Esophagus squamous epithelium (tissue), 5 donors: ENCODE measurements at regions not wholly inside any gene's neighbourhood (a gene's known extent, or its start where the extent isn't known, plus 50 kb on each side); places are given as distances from the start of the nearest gene placed in this dataset.
"Not testable (repeated sequence)": the region's sequence is repeated elsewhere in the genome, so short reads cannot be mapped to it uniquely, and the experiment has no call there.

Experiments
- DNase-seq: peaks from one replicate; lab custom pipeline; 2025; lab: John Stamatoyannopoulos, UW
- H3K27ac ChIP-seq, 4 donors: fragments of 200-600 bp; sonication (generic); one replicate each; pipeline ENCODE4 v1.5.1; 2016 to 2019; ENCODE audit warnings: mild to moderate bottlenecking in 1 of 4
- H3K27me3 ChIP-seq, 4 donors: fragments of 200-600 bp; sonication (generic); 1 replicate in 3 of 4; 2 replicates in 1 of 4; pipeline versions ENCODE4 v1.5.1 to v1.6.0; 2017 to 2021; ENCODE audit warnings: antibody characterized with exemption in 1 of 4
- H3K36me3 ChIP-seq, 3 donors: fragments of 200-600 bp; sonication (generic); one replicate each; pipeline ENCODE4 v1.5.1; 2016 to 2019
- H3K4me1 ChIP-seq, 3 donors: fragments of 200-600 bp; sonication (generic); one replicate each; pipeline ENCODE4 v1.5.1; 2017 to 2019
- H3K4me3 ChIP-seq, 4 donors: fragments of 200-600 bp; sonication (generic); 1 replicate in 3 of 4; 2 replicates in 1 of 4; pipeline ENCODE4 v1.5.1; 2016 to 2019; ENCODE audit warnings: mild to moderate bottlenecking in 2 of 4, moderate library complexity in 1 of 4
- H3K9me3 ChIP-seq, 3 donors: fragments of 200-600 bp; sonication (generic); one replicate each; pipeline ENCODE4 v1.5.1; 2016 to 2019
- CTCF ChIP-seq, 6 experiments: fragments of 450-650 bp in 4 of 6; fragments of 200-600 bp in 2 of 6; sonication (generic) in 2 of 6; IDR thresholded peaks; one replicate each; pipeline ENCODE4 v1.5.1; 2016 to 2019; ENCODE audit warnings: antibody characterized with exemption in 6 of 6, mild to moderate bottlenecking in 4 of 6, moderate library complexity in 4 of 6
- POLR2A ChIP-seq, 4 donors: fragments of 450-650 bp; IDR thresholded peaks; one replicate each; pipeline ENCODE4 v1.6.1; 2017; ENCODE audit warnings: antibody characterized with exemption in 4 of 4, mild to moderate bottlenecking in 4 of 4, moderate library complexity in 3 of 4
- WGBS, 2 donors: methylation state at CpG; one replicate each; pipeline ENCODE4 v1.1.5; 2018; 5-methylcytosine and 5-hydroxymethylcytosine counted together
- intact Hi-C: fragments of 100-400 bp; cut with DNase I; formaldehyde crosslinking; loops from one replicate; pipeline ENCODE4 v1.15.0; 2022
- donor health status: DM: yes; HTN: yes; CAD: no.

- TF ChIP-seq POLR2A (IDR thresholded peaks at IDR 0.05) (no peak), CTCF (IDR thresholded peaks at IDR 0.05) (no peak)
- Histone ChIP-seq H3K4me3 (no peak overlapping the region), H3K4me1 (no peaks in the 10 kb centered on the region), H3K36me3 (no peaks in the 10 kb centered on the region), H3K9me3 (peaks cover 0 to 20% (median 7%) of the 10 kb centered on the region in 3 donors), H3K27me3 (no peaks in the 10 kb centered on the region), H3K27ac (no peak overlapping the region)
- 61 to 65% methylated on average over 3 of the region's 3 CpGs for WGBS, 2 donors
- intact Hi-C loops: no loop called here
- no peak for DNase-seq
Measured at GRCh38 chr19:28066161-28066560, 1146.8 kb downstream of the UQCRFS1 start.

GRCh38 chr19:28065026-28065425 lies 1147.9 kb downstream of the UQCRFS1 start:
- no peaks in the 10 kb centered on the region for H3K36me3 ChIP-seq
- DNase-seq: no peak
- H3K4me1 ChIP-seq: no peaks in the 10 kb centered on the region
- H3K27me3 ChIP-seq: no peaks in the 10 kb centered on the region
- H3K9me3 ChIP-seq: peaks cover 0 to 32% (median 7%) of the 10 kb centered on the region in 3 donors
- no peak overlapping the region for H3K4me3 ChIP-seq
- H3K27ac ChIP-seq: no peak overlapping the region
- intact Hi-C loops: no loop called here
- WGBS, 2 donors: 21 to 26% methylated on average over 1 of the region's 1 CpG
- TF ChIP-seq CTCF (IDR thresholded peaks at IDR 0.05) (no peak), POLR2A (IDR thresholded peaks at IDR 0.05) (no peak)

- Histone ChIP-seq H3K4me3 (no peak overlapping the region), H3K9me3 (peaks cover 0 to 45% (median 7%) of the 10 kb centered on the region in 3 donors), H3K27ac (no peak overlapping the region), H3K36me3 (no peaks in the 10 kb centered on the region), H3K27me3 (no peaks in the 10 kb centered on the region), H3K4me1 (no peaks in the 10 kb centered on the region)
- DNase-seq: no peak
- intact Hi-C loops: no loop called here
- TF ChIP-seq CTCF (IDR thresholded peaks at IDR 0.05) (no peak), POLR2A (IDR thresholded peaks at IDR 0.05) (no peak)
- WGBS, 2 donors: 75 to 79% methylated on average over 2 of the region's 2 CpGs
Measured at GRCh38 chr19:28063702-28064101, 1149.2 kb downstream of the UQCRFS1 start.

- H3K27me3 ChIP-seq: no peaks in the 10 kb centered on the region
- no peak overlapping the region for H3K4me3 ChIP-seq
- no peaks in the 10 kb centered on the region for H3K4me1 ChIP-seq
- H3K9me3 ChIP-seq: peaks cover 0 to 37% (median 10%) of the 10 kb centered on the region in 3 donors
- intact Hi-C loops: no loop called here
- DNase-seq: no peak
- 67% methylated on average over 1 of the region's 1 CpG for WGBS, 2 donors
- no peaks in the 10 kb centered on the region for H3K36me3 ChIP-seq
- no peak for TF ChIP-seq POLR2A (IDR thresholded peaks at IDR 0.05)
- no peak for TF ChIP-seq CTCF (IDR thresholded peaks at IDR 0.05)
- no peak overlapping the region for H3K27ac ChIP-seq
Measured at GRCh38 chr19:28061111-28061510, 1151.8 kb downstream of the UQCRFS1 start.

GRCh38 chr19:28057026-28057425 lies 1155.9 kb downstream of the UQCRFS1 start:
- peaks cover 0 to 33% (median 4%) of the 10 kb centered on the region in 3 donors for H3K9me3 ChIP-seq
- intact Hi-C loops, H3K36me3 ChIP-seq, H3K4me3 ChIP-seq, H3K27me3 ChIP-seq, H3K27ac ChIP-seq, H3K4me1 ChIP-seq, DNase-seq: not testable (repeated sequence)

- H3K4me1 ChIP-seq: no peaks in the 10 kb centered on the region
- no peaks in the 10 kb centered on the region for H3K27me3 ChIP-seq
- no peaks in the 10 kb centered on the region for H3K36me3 ChIP-seq
- no peak overlapping the region for H3K4me3 ChIP-seq
- WGBS, 2 donors: 40 to 60% methylated on average over 1 to 2 of the region's 6 CpGs
- H3K27ac ChIP-seq: no peak overlapping the region
- no peak for DNase-seq
- intact Hi-C loops: no loop called here
- TF ChIP-seq POLR2A (IDR thresholded peaks at IDR 0.05): no peak
- peaks cover 0 to 34% (median 8%) of the 10 kb centered on the region in 3 donors for H3K9me3 ChIP-seq
Measured at GRCh38 chr19:28051047-28051446, 1161.9 kb downstream of the UQCRFS1 start.
